ENCODE measurements at regions not wholly inside any gene's neighbourhood (a gene's known extent, or its start where the extent isn't known, plus 50 kb on each side); places are given as distances from the start of the nearest gene placed in this dataset.

DNA sequence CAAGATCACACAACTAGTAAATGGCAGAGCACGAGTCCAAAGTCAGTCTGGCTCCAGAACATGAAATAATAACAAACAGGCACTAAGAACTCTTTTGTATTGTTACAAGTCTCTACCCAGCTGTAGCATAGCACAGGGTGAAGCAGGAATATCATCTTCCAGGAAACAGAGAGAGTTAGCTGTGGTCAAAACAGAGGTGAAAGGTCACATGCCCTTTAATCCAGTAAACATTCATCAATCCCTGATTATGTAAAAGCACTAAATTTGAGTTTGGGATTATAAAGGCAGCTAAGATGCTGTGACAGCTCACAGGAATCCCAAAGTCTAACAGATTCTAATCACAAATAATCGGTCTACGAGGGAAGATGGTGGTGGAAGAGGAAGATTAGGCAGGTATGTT, 133.0 kb upstream of the ASTN2 start:
- no peaks in the 10 kb centered on the region for H3K9me3 ChIP-seq (ENCODE audit: insufficient read depth, low read depth, low read length)
- WGBS, result 76% methylated on average over 1 of the region's 3 CpGs
- H3K27ac ChIP-seq (ENCODE audit: low read depth, low read length), result no peak overlapping the region
- H3K4me3 ChIP-seq (ENCODE audit: low read length), result no peak overlapping the region
- H3K27me3 ChIP-seq (ENCODE audit: insufficient read depth, low read length), result no peaks in the 10 kb centered on the region
- peaks cover 39% of the 10 kb centered on the region for H3K4me1 ChIP-seq (ENCODE audit: insufficient read depth, low read length)
- no peak overlapping the region for H3K9ac ChIP-seq (ENCODE audit: low read depth, low read length)
- H3K36me3 ChIP-seq (ENCODE audit: insufficient read depth, low read length), result no peaks in the 10 kb centered on the region

GRCh38 chr9:117546894-117547678, 132.2 kb upstream of the ASTN2 start:
- no peaks in the 10 kb centered on the region for H3K36me3 ChIP-seq (ENCODE audit: insufficient read depth, low read length)
- peaks cover 45% of the 10 kb centered on the region for H3K4me1 ChIP-seq (ENCODE audit: insufficient read depth, low read length)
- no peak overlapping the region for H3K9ac ChIP-seq (ENCODE audit: low read depth, low read length)
- 57% methylated on average over 18 of the region's 20 CpGs for WGBS
- H3K27ac ChIP-seq (ENCODE audit: low read depth, low read length), result no peak overlapping the region
- H3K9me3 ChIP-seq (ENCODE audit: insufficient read depth, low read depth, low read length), result no peaks in the 10 kb centered on the region
- H3K4me3 ChIP-seq (ENCODE audit: low read length), result peak overlapping the region; percentile 14; the same call in 1 of the 2 replicates
- H3K27me3 ChIP-seq (ENCODE audit: insufficient read depth, low read length), result no peaks in the 10 kb centered on the region

DNA sequence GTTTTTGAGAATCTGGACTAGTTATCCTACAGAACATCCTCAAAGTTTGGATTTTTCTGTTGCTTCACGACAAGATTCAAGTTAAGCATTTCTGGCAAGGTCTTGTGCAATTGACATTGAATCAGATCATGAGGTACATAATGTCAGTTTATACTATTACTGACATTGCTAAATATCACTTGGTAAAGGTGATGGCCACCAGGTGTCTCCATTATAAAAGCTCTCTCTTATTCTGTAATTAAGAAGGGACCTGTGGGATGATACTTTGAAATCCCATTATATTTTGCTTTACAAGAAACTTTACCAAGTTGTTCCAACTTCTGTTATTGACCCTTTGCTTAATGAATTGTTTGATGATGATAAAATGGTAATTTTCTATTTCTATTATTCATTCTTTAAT, 131.0 kb upstream of the ASTN2 start:
- H3K4me1 ChIP-seq (ENCODE audit: insufficient read depth, low read length), result peaks cover 48% of the 10 kb centered on the region
- H3K4me3 ChIP-seq (ENCODE audit: low read length), result no peak overlapping the region
- H3K36me3 ChIP-seq (ENCODE audit: insufficient read depth, low read length), result no peaks in the 10 kb centered on the region
- H3K27me3 ChIP-seq (ENCODE audit: insufficient read depth, low read length), result no peaks in the 10 kb centered on the region
- 92% methylated on average over 1 of the region's 1 CpG for WGBS
- no peak overlapping the region for H3K27ac ChIP-seq (ENCODE audit: low read depth, low read length)
- H3K9me3 ChIP-seq (ENCODE audit: insufficient read depth, low read depth, low read length), result no peaks in the 10 kb centered on the region
- H3K9ac ChIP-seq (ENCODE audit: low read depth, low read length), result no peak overlapping the region

- 50% methylated on average over 2 of the region's 2 CpGs for WGBS
- no peak overlapping the region; the same call in 1 of the 2 replicates for H3K27ac ChIP-seq (ENCODE audit: low read depth, low read length)
Measured at GRCh38 chr9:117543089-117543488, 128.2 kb upstream of the ASTN2 start.

DNA sequence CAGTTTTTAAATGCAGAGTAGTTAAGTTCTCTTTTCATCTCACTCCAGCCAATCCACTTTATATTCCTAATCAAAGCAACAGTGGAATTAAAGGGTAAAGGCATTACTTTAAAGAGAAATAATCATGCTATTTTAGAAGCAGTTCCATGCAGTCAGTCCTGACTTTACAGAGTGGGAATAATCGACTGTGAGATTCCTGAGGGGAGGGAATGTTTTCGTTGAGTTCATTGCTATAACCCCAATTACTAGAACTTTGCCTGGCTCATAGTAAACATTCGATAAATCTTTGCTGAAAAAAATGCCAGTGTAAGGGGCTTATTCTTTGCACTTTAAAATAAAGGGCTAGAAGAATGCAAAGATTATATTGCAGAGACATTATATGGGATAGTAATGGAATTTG, 127.2 kb upstream of the ASTN2 start:
- Histone ChIP-seq H3K4me1 (ENCODE audit: insufficient read depth, low read length) (peaks cover 20% of the 10 kb centered on the region), H3K36me3 (ENCODE audit: insufficient read depth, low read length) (no peaks in the 10 kb centered on the region), H3K4me3 (ENCODE audit: low read length) (no peak overlapping the region), H3K27me3 (ENCODE audit: insufficient read depth, low read length) (no peaks in the 10 kb centered on the region), H3K9me3 (ENCODE audit: insufficient read depth, low read depth, low read length) (no peaks in the 10 kb centered on the region), H3K9ac (ENCODE audit: low read depth, low read length) (no peak overlapping the region), H3K27ac (ENCODE audit: low read depth, low read length) (no peak overlapping the region)
- WGBS, result 79% methylated on average over 3 of the region's 3 CpGs

More at GRCh38 chr9:117543089-117543488, 128.2 kb upstream of the ASTN2 start:
- Histone ChIP-seq H3K27me3 (ENCODE audit: insufficient read depth, low read length) (no peaks in the 10 kb centered on the region), H3K4me1 (ENCODE audit: insufficient read depth, low read length) (peaks cover 30% of the 10 kb centered on the region), H3K9ac (ENCODE audit: low read depth, low read length) (no peak overlapping the region), H3K4me3 (ENCODE audit: low read length) (no peak overlapping the region), H3K36me3 (ENCODE audit: insufficient read depth, low read length) (no peaks in the 10 kb centered on the region), H3K9me3 (ENCODE audit: insufficient read depth, low read depth, low read length) (no peaks in the 10 kb centered on the region)

- peaks cover 14% of the 10 kb centered on the region; the same call in 1 of the 2 replicates for H3K4me1 ChIP-seq (ENCODE audit: insufficient read depth, low read length)
- no peaks in the 10 kb centered on the region for H3K36me3 ChIP-seq (ENCODE audit: insufficient read depth, low read length)
- 93% methylated on average over 8 of the region's 8 CpGs for WGBS
- no peak overlapping the region for H3K9ac ChIP-seq (ENCODE audit: low read depth, low read length)
- no peak overlapping the region for H3K4me3 ChIP-seq (ENCODE audit: low read length)
- no peaks in the 10 kb centered on the region for H3K9me3 ChIP-seq (ENCODE audit: insufficient read depth, low read depth, low read length)
- H3K27ac ChIP-seq (ENCODE audit: low read depth, low read length), result no peak overlapping the region
- no peaks in the 10 kb centered on the region for H3K27me3 ChIP-seq (ENCODE audit: insufficient read depth, low read length)
Measured at GRCh38 chr9:117541181-117541580, 126.3 kb upstream of the ASTN2 start.

DNA sequence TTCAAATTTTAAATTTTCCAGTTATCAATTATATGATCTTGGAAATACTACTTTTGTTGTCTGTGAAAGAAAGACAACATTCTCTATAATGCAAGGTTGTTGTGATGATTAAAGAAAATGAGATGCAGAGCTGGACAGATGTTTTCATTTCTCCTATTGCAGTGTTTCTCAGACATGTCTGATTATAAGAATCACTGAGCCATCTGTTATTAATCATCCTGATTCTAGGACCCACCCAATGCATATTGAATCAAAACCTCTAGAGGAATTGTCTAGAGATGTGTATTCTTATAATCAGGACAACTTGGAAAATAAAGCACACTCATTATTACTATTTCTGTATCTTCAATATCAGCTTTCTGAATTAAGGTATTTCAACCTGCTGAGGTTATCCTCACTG, 121.1 kb upstream of the ASTN2 start:
- H3K4me1 ChIP-seq (ENCODE audit: insufficient read depth, low read length), result peaks cover 4% of the 10 kb centered on the region
- H3K27ac ChIP-seq (ENCODE audit: low read depth, low read length), result no peak overlapping the region
- no peaks in the 10 kb centered on the region for H3K9me3 ChIP-seq (ENCODE audit: insufficient read depth, low read depth, low read length)
- no peaks in the 10 kb centered on the region for H3K36me3 ChIP-seq (ENCODE audit: insufficient read depth, low read length)
- no peaks in the 10 kb centered on the region for H3K27me3 ChIP-seq (ENCODE audit: insufficient read depth, low read length)
- H3K4me3 ChIP-seq (ENCODE audit: low read length), result no peak overlapping the region
- no peak overlapping the region for H3K9ac ChIP-seq (ENCODE audit: low read depth, low read length)

GRCh38 chr9:117535434-117535833, 120.6 kb upstream of the ASTN2 start:
- H3K9me3 ChIP-seq (ENCODE audit: insufficient read depth, low read depth, low read length), result no peaks in the 10 kb centered on the region
- WGBS, result 27% methylated on average over 1 of the region's 3 CpGs
- peaks cover 4% of the 10 kb centered on the region for H3K4me1 ChIP-seq (ENCODE audit: insufficient read depth, low read length)
- no peak overlapping the region for H3K27ac ChIP-seq (ENCODE audit: low read depth, low read length)
- no peaks in the 10 kb centered on the region for H3K36me3 ChIP-seq (ENCODE audit: insufficient read depth, low read length)
- no peak overlapping the region for H3K4me3 ChIP-seq (ENCODE audit: low read length)
- no peak overlapping the region for H3K9ac ChIP-seq (ENCODE audit: low read depth, low read length)
- no peaks in the 10 kb centered on the region for H3K27me3 ChIP-seq (ENCODE audit: insufficient read depth, low read length)

GRCh38 chr9:117528225-117528624, 113.4 kb upstream of the ASTN2 start:
- Histone ChIP-seq H3K4me1 (ENCODE audit: insufficient read depth, low read length) (no peaks in the 10 kb centered on the region), H3K9me3 (ENCODE audit: insufficient read depth, low read depth, low read length) (no peaks in the 10 kb centered on the region), H3K27ac (ENCODE audit: low read depth, low read length) (no peak overlapping the region), H3K27me3 (ENCODE audit: insufficient read depth, low read length) (no peaks in the 10 kb centered on the region), H3K4me3 (ENCODE audit: low read length) (no peak overlapping the region), H3K9ac (ENCODE audit: low read depth, low read length) (no peak overlapping the region), H3K36me3 (ENCODE audit: insufficient read depth, low read length) (no peaks in the 10 kb centered on the region)
- 87% methylated on average over 1 of the region's 1 CpG for WGBS

GRCh38 chr9:117526674-117527073, 111.8 kb upstream of the ASTN2 start:
- Histone ChIP-seq H3K4me1 (ENCODE audit: insufficient read depth, low read length) (no peaks in the 10 kb centered on the region), H3K27me3 (ENCODE audit: insufficient read depth, low read length) (no peaks in the 10 kb centered on the region), H3K9ac (ENCODE audit: low read depth, low read length) (no peak overlapping the region), H3K27ac (ENCODE audit: low read depth, low read length) (no peak overlapping the region), H3K4me3 (ENCODE audit: low read length) (no peak overlapping the region), H3K9me3 (ENCODE audit: insufficient read depth, low read depth, low read length) (no peaks in the 10 kb centered on the region), H3K36me3 (ENCODE audit: insufficient read depth, low read length) (no peaks in the 10 kb centered on the region)
- 100% methylated on average over 1 of the region's 2 CpGs for WGBS

DNA sequence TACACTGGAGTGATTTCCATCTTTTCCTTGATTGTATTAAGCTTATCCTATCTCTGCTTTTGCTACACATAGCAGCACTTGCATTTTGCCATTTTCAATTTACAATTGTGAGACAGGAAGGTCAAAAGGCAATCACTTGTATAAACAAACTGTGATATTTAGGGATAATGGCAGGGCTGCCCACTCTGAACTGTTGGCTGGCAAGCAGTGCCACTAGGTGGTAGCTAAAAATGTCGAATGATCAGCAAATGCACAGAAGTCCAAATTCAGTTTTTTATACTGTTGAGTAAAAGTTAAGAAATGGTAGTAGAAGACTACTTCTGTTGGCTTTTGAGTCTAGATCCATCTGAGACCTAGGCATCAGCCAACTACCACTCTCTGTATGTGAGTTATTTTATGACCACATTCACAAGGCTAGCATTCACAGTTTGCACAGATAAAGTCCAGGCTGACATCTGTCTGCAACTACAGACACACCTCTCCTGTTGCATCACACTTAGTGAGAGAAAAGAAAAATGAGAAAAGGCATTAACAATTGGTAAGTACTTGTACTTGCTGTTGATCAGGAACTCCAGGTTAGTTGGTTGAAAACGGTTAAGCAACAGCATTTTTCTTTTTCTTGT, 108.8 kb upstream of the ASTN2 start:
- no peak overlapping the region for H3K27ac ChIP-seq (ENCODE audit: low read depth, low read length)
- H3K9ac ChIP-seq (ENCODE audit: low read depth, low read length), result no peak overlapping the region
- no peaks in the 10 kb centered on the region for H3K27me3 ChIP-seq (ENCODE audit: insufficient read depth, low read length)
- no peaks in the 10 kb centered on the region for H3K4me1 ChIP-seq (ENCODE audit: insufficient read depth, low read length)
- H3K4me3 ChIP-seq (ENCODE audit: low read length), result no peak overlapping the region
- H3K9me3 ChIP-seq (ENCODE audit: insufficient read depth, low read depth, low read length), result no peaks in the 10 kb centered on the region
- H3K36me3 ChIP-seq (ENCODE audit: insufficient read depth, low read length), result no peaks in the 10 kb centered on the region
- WGBS, result 88% methylated on average over 2 of the region's 2 CpGs

Data from HUES64 (cell line).